CD14-positive monocyte (primary cell): ENCODE measurements at regions not wholly inside any gene's neighbourhood (a gene's known extent, or its start where the extent isn't known, plus 50 kb on each side); places are given as distances from the start of the nearest gene placed in this dataset.

Experiments
- DNase-seq, 3 donors: peaks; one replicate each; pipeline ENCODE4 v3.0.0-alpha.2; 2011 to 2022
- H2AFZ ChIP-seq: 2 replicates; pipeline ENCODE4 v1.6.0; 2012; ENCODE audit warnings: mild to moderate bottlenecking, low read depth, low read length, inconsistent platforms; ENCODE audit not compliant: insufficient read depth, poor library complexity, severe bottlenecking
- H3K27ac ChIP-seq, 2 donors: 1 replicate in 1 of 2; 2 replicates in 1 of 2; pipeline ENCODE4 v1.5.1; 2012 to 2013; ENCODE audit warnings: low read length in 2 of 2, control low read depth in 1 of 2, inconsistent platforms in 1 of 2, low read depth in 1 of 2, mild to moderate bottlenecking in 1 of 2
- H3K27me3 ChIP-seq, 2 donors: one replicate each; pipeline versions ENCODE4 v1.6.0 to v1.6.1; 2011 to 2013; ENCODE audit warnings: low read length in 2 of 2; ENCODE audit not compliant: control insufficient read depth in 2 of 2, insufficient read depth in 2 of 2
- H3K36me3 ChIP-seq, 2 donors: replicated peaks in 1 of 2; 1 replicate in 1 of 2; 2 replicates in 1 of 2; pipeline versions ENCODE4 v1.5.1 to v1.6.1; 2012 to 2013; ENCODE audit warnings: low read length in 2 of 2, control low read depth in 1 of 2, inconsistent platforms in 1 of 2, mild to moderate bottlenecking in 1 of 2; ENCODE audit not compliant: insufficient read depth in 2 of 2, control insufficient read depth in 1 of 2
- H3K4me1 ChIP-seq, 2 donors: 1 replicate in 1 of 2; 2 replicates in 1 of 2; pipeline versions ENCODE4 v1.5.1 to v1.6.1; 2012 to 2013; ENCODE audit warnings: low read length in 2 of 2, control low read depth in 1 of 2, inconsistent platforms in 1 of 2, mild to moderate bottlenecking in 1 of 2, moderate library complexity in 1 of 2; ENCODE audit not compliant: insufficient read depth in 2 of 2, control insufficient read depth in 1 of 2
- H3K4me2 ChIP-seq: replicated peaks from 2 replicates; pipeline ENCODE3; 2012; ENCODE audit warnings: low read length, moderate library complexity, mild to moderate bottlenecking; ENCODE audit not compliant: poor library complexity, severe bottlenecking; ENCODE audit errors: extremely low read depth
- H3K4me3 ChIP-seq, 3 experiments: fragments of 200-600 bp in 1 of 3; sonication (generic) in 1 of 3; replicated peaks in 1 of 3; 1 replicate in 2 of 3; 2 replicates in 1 of 3; pipeline ENCODE4 v1.5.1; 2011 to 2013; ENCODE audit warnings: low read length in 3 of 3, mild to moderate bottlenecking in 3 of 3, control low read depth in 2 of 3, low read depth in 2 of 3, inconsistent platforms in 1 of 3, moderate library complexity in 1 of 3
- H3K79me2 ChIP-seq: 2 replicates; pipeline ENCODE4 v1.6.0; 2012; ENCODE audit warnings: mild to moderate bottlenecking, control low read depth, inconsistent platforms, low read length, moderate library complexity; ENCODE audit not compliant: insufficient read depth
- H3K9ac ChIP-seq: 2 replicates; pipeline ENCODE4 v1.6.0; 2017; ENCODE audit warnings: low read length, mild to moderate bottlenecking; ENCODE audit not compliant: insufficient read depth, poor library complexity, severe bottlenecking
- H3K9me3 ChIP-seq, 2 donors: replicated peaks in 1 of 2; 1 replicate in 1 of 2; 2 replicates in 1 of 2; pipeline versions ENCODE4 v1.5.1 to v1.6.1; 2012 to 2013; ENCODE audit warnings: low read length in 2 of 2, control low read depth in 1 of 2; ENCODE audit not compliant: control insufficient read depth in 1 of 2, insufficient read depth in 1 of 2
- H4K20me1 ChIP-seq: 2 replicates; pipeline ENCODE4 v1.6.0; 2012; ENCODE audit warnings: mild to moderate bottlenecking, low read length, control low read depth, moderate library complexity; ENCODE audit not compliant: insufficient read depth
- H3K27ac Mint-ChIP-seq, 7 donors: one replicate each; pipeline ENCODE4 v1.8.0; 2020; ENCODE audit warnings: mild to moderate bottlenecking in 7 of 7, mixed read lengths in 7 of 7, moderate library complexity in 6 of 7, inconsistent platforms in 2 of 7
- H3K27me3 Mint-ChIP-seq, 3 donors: one replicate each; pipeline ENCODE4 v1.8.0; 2021 to 2022; ENCODE audit warnings: low read depth in 3 of 3, mild to moderate bottlenecking in 3 of 3, mixed read lengths in 3 of 3, moderate library complexity in 3 of 3, inconsistent platforms in 1 of 3
- H3K36me3 Mint-ChIP-seq, 2 donors: one replicate each; pipeline ENCODE4 v1.8.0; 2020; ENCODE audit warnings: mixed read lengths in 2 of 2, inconsistent platforms in 1 of 2, mild to moderate bottlenecking in 1 of 2
- H3K4me1 Mint-ChIP-seq: one replicate; pipeline ENCODE4 v1.8.0; 2020; ENCODE audit warnings: mild to moderate bottlenecking, mixed read lengths
- H3K4me3 Mint-ChIP-seq, 2 donors: one replicate each; pipeline ENCODE4 v1.8.0; 2020; ENCODE audit warnings: mild to moderate bottlenecking in 2 of 2, mixed read lengths in 2 of 2, moderate library complexity in 1 of 2
- H3K9me3 Mint-ChIP-seq, 7 donors: one replicate each; pipeline ENCODE4 v1.8.0; 2020 to 2022; ENCODE audit warnings: mixed read lengths in 7 of 7, mild to moderate bottlenecking in 6 of 7, moderate library complexity in 6 of 7, inconsistent platforms in 2 of 7
- CTCF ChIP-seq: fragments of 200-600 bp; IDR thresholded peaks from one replicate; pipeline ENCODE4 v1.8.0; 2022; ENCODE audit warnings: antibody characterized with exemption, mild to moderate bottlenecking
- WGBS: methylation state at CpG from one replicate; pipeline ENCODE4 v1.1.5; 2013; ENCODE audit warnings: missing lambda C conversion rate; ENCODE audit not compliant: insufficient coverage; 5-methylcytosine and 5-hydroxymethylcytosine counted together
- intact Hi-C, 2 donors: fragments of 100-400 bp; cut with micrococcal nuclease; formaldehyde crosslinking; loops; one replicate each; pipeline versions ENCODE4 v1.15.0 to v1.15.1; 2023

GRCh38 chr13:50192272-50192813, 177.1 kb downstream of the KCNRG start:
- no peak overlapping the region for H3K27ac Mint-ChIP-seq
- no peak overlapping the region for H3K4me3 Mint-ChIP-seq
- no peak overlapping the region for H2AFZ ChIP-seq

GRCh38 chr13:50195045-50195444, 179.8 kb downstream of the KCNRG start:
- Histone ChIP-seq H3K4me2 (no peak overlapping the region), H3K27ac (no peak overlapping the region), H4K20me1 (no peaks in the 10 kb centered on the region), H3K9me3 (no peaks in the 10 kb centered on the region), H3K4me3 (no peak overlapping the region), H3K4me1 (peaks cover 35 to 37% of the 10 kb centered on the region in 2 donors), H3K9ac (no peak overlapping the region), H2AFZ (no peak overlapping the region), H3K27me3 (no peaks in the 10 kb centered on the region), H3K36me3 (no peaks in the 10 kb centered on the region), H3K79me2 (no peaks in the 10 kb centered on the region)
- Mint-ChIP-seq H3K9me3 (peaks cover 0 to 8% (median 0%) of the 10 kb centered on the region in 7 donors), H3K27ac (no peak overlapping the region), H3K27me3 (peaks cover 0 to 4% (median 0%) of the 10 kb centered on the region in 3 donors), H3K36me3 (peaks cover 0 to 5% of the 10 kb centered on the region in 2 donors), H3K4me3 (no peak overlapping the region), H3K4me1 (peaks cover 38% of the 10 kb centered on the region)
- intact Hi-C loops: no loop called here
- WGBS: 100% methylated on average over 3 of the region's 4 CpGs
- DNase-seq: no peak
- no peak for TF ChIP-seq CTCF

More at GRCh38 chr13:50192272-50192813, 177.1 kb downstream of the KCNRG start:
- Histone ChIP-seq H3K4me3 (no peak overlapping the region), H3K79me2 (no peaks in the 10 kb centered on the region), H3K9ac (no peak overlapping the region), H3K27ac (no peak overlapping the region), H3K4me1 (peaks cover 13 to 16% of the 10 kb centered on the region in 2 donors), H4K20me1 (no peaks in the 10 kb centered on the region), H3K36me3 (no peaks in the 10 kb centered on the region), H3K9me3 (no peaks in the 10 kb centered on the region), H3K27me3 (no peaks in the 10 kb centered on the region), H3K4me2 (no peak overlapping the region)
- no peak for TF ChIP-seq CTCF
- 80% methylated on average over 1 of the region's 1 CpG for WGBS
- H3K27me3 Mint-ChIP-seq: peaks cover 0 to 2% (median 0%) of the 10 kb centered on the region in 3 donors
- peaks cover 30% of the 10 kb centered on the region for H3K4me1 Mint-ChIP-seq
- peaks cover 0 to 5% of the 10 kb centered on the region in 2 donors for H3K36me3 Mint-ChIP-seq
- peaks cover 0 to 4% (median 0%) of the 10 kb centered on the region in 7 donors for H3K9me3 Mint-ChIP-seq
- DNase-seq: no peak
- intact Hi-C loops: no loop called here
